HL-60 (cell line): ENCODE measurements at regions not wholly inside any gene's neighbourhood (a gene's known extent, or its start where the extent isn't known, plus 50 kb on each side); places are given as distances from the start of the nearest gene placed in this dataset.

Experiments
- POLR2AphosphoS5 ChIP-seq: IDR thresholded peaks from 2 replicates; pipeline ENCODE4 v1.6.1; 2012; ENCODE audit warnings: low read depth
- TF ChIP-seq, protein P1 (sequence below): IDR thresholded peaks from one replicate; pipeline ENCODE4 v1.5.1; 2011; ENCODE audit warnings: low read length, control low read depth, inconsistent platforms; ENCODE audit not compliant: insufficient read depth

DNA sequence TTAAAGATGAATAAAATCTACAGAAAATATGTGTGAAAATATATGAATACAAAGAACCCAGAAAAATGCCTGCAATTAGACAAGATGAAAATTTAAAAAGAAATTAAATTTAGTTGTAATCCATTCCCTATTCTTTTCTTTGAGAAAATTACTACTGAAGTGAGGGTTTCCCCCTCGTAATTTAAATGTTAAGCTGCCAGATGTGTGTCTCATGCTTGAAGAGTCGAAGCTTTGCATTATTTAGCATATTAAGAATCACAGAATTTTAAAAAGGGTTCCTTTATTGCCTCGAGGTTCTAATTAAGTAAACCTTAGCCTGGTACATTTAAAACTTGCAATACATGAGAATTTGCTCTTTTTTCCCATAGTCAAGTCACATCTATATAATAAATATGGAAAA lies 630.1 kb downstream of the TFAP2A start:
- TF ChIP-seq POLR2AphosphoS5 = no peak
- TF ChIP-seq, protein P1, sequence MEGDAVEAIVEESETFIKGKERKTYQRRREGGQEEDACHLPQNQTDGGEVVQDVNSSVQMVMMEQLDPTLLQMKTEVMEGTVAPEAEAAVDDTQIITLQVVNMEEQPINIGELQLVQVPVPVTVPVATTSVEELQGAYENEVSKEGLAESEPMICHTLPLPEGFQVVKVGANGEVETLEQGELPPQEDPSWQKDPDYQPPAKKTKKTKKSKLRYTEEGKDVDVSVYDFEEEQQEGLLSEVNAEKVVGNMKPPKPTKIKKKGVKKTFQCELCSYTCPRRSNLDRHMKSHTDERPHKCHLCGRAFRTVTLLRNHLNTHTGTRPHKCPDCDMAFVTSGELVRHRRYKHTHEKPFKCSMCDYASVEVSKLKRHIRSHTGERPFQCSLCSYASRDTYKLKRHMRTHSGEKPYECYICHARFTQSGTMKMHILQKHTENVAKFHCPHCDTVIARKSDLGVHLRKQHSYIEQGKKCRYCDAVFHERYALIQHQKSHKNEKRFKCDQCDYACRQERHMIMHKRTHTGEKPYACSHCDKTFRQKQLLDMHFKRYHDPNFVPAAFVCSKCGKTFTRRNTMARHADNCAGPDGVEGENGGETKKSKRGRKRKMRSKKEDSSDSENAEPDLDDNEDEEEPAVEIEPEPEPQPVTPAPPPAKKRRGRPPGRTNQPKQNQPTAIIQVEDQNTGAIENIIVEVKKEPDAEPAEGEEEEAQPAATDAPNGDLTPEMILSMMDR = no peak
